ENCODE measurements at regions not wholly inside any gene's neighbourhood (a gene's known extent, or its start where the extent isn't known, plus 50 kb on each side); places are given as distances from the start of the nearest gene placed in this dataset.

DNA sequence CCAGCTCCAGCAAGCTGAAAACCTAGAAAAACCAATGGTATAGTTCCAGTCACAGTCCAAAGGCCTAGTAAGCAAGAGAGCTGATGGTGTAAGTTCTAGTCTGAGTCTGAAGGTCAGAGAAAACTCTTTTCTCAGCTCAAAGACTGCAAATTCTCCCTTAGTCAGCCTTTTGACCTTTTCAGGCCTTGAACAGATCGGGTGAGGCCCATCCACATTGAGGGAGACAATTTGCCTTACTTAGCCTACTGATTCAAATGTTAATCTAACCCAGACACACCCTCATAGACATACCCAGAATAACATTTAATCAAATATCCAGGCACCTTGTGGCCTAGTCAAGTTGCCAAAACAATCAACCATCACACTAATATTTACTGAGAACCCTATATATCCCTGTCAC is 110.8 kb upstream of the KCNJ3 start:
- no peak overlapping the region for H3K27ac Mint-ChIP-seq
- no peaks in the 10 kb centered on the region for H3K4me1 Mint-ChIP-seq
- TF ChIP-seq, protein P1, sequence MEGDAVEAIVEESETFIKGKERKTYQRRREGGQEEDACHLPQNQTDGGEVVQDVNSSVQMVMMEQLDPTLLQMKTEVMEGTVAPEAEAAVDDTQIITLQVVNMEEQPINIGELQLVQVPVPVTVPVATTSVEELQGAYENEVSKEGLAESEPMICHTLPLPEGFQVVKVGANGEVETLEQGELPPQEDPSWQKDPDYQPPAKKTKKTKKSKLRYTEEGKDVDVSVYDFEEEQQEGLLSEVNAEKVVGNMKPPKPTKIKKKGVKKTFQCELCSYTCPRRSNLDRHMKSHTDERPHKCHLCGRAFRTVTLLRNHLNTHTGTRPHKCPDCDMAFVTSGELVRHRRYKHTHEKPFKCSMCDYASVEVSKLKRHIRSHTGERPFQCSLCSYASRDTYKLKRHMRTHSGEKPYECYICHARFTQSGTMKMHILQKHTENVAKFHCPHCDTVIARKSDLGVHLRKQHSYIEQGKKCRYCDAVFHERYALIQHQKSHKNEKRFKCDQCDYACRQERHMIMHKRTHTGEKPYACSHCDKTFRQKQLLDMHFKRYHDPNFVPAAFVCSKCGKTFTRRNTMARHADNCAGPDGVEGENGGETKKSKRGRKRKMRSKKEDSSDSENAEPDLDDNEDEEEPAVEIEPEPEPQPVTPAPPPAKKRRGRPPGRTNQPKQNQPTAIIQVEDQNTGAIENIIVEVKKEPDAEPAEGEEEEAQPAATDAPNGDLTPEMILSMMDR (IDR thresholded peaks at IDR 0.05), result no peak
- no peak overlapping the region for H3K4me3 Mint-ChIP-seq
- DNase-seq, result no peak
- peaks cover 3% of the 10 kb centered on the region for H3K9me3 Mint-ChIP-seq
- no peaks in the 10 kb centered on the region for H3K36me3 Mint-ChIP-seq (ENCODE audit: low read depth)
- no peaks in the 10 kb centered on the region for H3K27me3 Mint-ChIP-seq (ENCODE audit: low read depth, poor library complexity)

DNA sequence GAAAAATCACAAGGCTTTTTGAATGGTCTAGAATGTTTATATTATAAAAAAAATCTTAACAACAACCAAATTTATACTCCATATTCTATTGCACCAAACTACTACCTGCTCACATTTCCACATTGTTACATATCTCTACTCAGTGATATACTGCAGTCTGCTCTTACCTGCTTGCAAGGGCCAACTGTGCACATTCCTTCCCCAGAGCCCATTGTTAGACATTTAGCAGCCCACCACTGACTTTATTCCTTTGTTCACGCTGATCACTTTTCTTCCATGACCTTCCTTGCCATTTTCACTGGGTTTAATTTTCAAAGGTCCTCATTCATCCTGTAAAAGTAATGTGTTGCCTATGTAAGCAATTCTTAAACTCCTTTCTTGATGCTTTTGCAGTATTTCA is 109.7 kb upstream of the KCNJ3 start:
- TF ChIP-seq, protein P1 (IDR thresholded peaks at IDR 0.05), result no peak
- H3K4me3 Mint-ChIP-seq, result no peak overlapping the region
- H3K4me1 Mint-ChIP-seq, result no peaks in the 10 kb centered on the region
- H3K36me3 Mint-ChIP-seq (ENCODE audit: low read depth), result no peaks in the 10 kb centered on the region
- no peaks in the 10 kb centered on the region for H3K27me3 Mint-ChIP-seq (ENCODE audit: low read depth, poor library complexity)
- H3K9me3 Mint-ChIP-seq, result no peaks in the 10 kb centered on the region
- H3K27ac Mint-ChIP-seq, result no peak overlapping the region
- no peak for DNase-seq

DNA sequence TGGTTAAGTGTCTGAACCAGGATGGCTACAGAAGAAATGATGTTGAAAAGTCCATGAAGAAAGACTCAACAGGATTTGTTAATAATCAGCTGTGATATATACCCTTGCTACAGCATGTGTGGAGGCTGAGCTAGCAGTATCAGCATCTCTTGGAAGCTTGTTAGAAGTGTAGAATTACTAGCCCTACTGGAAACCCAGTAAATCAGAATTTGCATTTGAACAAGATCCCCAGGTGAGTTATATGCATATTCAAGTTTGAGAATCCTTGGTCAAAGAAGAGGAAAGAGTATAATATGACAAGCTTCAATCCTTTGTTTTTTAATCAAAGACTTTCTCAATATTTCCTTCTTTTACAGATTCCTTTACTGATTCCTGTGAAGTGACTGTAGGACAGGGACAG is 109.0 kb upstream of the KCNJ3 start:
- H3K9me3 Mint-ChIP-seq, result no peaks in the 10 kb centered on the region
- H3K36me3 Mint-ChIP-seq (ENCODE audit: low read depth), result no peaks in the 10 kb centered on the region
- no peaks in the 10 kb centered on the region for H3K4me1 Mint-ChIP-seq
- no peak overlapping the region for H3K4me3 Mint-ChIP-seq
- TF ChIP-seq, protein P1 (IDR thresholded peaks at IDR 0.05), result no peak
- DNase-seq, result no peak
- H3K27ac Mint-ChIP-seq, result no peak overlapping the region
- H3K27me3 Mint-ChIP-seq (ENCODE audit: low read depth, poor library complexity), result no peaks in the 10 kb centered on the region

DNA sequence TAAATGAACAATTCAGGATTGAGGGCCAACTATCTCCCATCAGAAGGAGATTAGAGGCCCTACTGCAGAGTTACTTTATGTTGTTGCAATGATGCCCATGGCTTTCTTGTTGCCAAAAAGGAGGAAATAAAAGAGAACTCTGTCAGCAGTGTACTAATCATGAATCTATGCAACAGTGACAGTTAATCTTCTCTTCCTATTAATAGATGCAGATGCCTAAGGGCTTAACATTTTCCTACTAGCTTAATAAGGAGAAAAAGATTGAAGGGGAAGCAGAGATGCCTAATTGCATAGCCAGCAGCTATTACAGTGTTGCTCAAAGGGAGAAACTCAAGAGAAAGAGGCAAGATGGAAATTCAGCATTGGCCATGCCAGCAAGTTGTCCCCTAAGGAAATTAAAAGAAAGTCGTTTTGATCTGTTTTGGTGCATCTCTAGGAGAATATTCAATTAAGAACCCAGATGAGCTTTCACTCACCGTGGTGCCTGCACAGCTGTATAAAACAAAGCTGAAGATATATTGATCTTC is 107.1 kb upstream of the KCNJ3 start:
- DNase-seq, result no peak
- H3K4me3 Mint-ChIP-seq, result no peak overlapping the region
- H3K36me3 Mint-ChIP-seq (ENCODE audit: low read depth), result no peaks in the 10 kb centered on the region
- H3K27ac Mint-ChIP-seq, result no peak overlapping the region
- TF ChIP-seq, protein P1 (IDR thresholded peaks at IDR 0.05), result no peak
- no peaks in the 10 kb centered on the region for H3K27me3 Mint-ChIP-seq (ENCODE audit: low read depth, poor library complexity)
- no peaks in the 10 kb centered on the region for H3K9me3 Mint-ChIP-seq
- H3K4me1 Mint-ChIP-seq, result no peaks in the 10 kb centered on the region

DNA sequence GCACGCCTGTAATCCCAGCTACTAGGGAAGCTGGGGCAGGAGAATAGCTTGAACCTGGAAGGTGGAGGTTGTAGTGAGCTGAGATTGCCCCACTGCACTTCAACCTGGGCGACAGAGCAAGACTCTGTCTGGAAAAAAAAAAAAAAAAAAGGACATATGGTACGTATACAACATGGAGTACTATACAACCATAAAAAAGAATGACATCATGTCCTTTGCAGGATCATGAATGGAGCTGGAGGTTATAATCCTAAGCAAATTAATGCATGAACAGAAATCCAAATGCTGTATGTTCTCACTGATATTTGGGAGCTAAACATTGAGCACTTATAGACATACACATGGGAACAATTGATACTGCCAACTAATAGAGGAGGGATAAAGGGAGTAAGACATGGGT is 99.3 kb upstream of the KCNJ3 start:
- Mint-ChIP-seq H3K27ac (no peak overlapping the region), H3K9me3 (no peaks in the 10 kb centered on the region), H3K27me3 (ENCODE audit: low read depth, poor library complexity) (no peaks in the 10 kb centered on the region), H3K4me3 (no peak overlapping the region), H3K36me3 (ENCODE audit: low read depth) (no peaks in the 10 kb centered on the region), H3K4me1 (no peaks in the 10 kb centered on the region)
- DNase-seq, result no peak
- TF ChIP-seq, protein P1 (IDR thresholded peaks at IDR 0.05), result no peak

DNA sequence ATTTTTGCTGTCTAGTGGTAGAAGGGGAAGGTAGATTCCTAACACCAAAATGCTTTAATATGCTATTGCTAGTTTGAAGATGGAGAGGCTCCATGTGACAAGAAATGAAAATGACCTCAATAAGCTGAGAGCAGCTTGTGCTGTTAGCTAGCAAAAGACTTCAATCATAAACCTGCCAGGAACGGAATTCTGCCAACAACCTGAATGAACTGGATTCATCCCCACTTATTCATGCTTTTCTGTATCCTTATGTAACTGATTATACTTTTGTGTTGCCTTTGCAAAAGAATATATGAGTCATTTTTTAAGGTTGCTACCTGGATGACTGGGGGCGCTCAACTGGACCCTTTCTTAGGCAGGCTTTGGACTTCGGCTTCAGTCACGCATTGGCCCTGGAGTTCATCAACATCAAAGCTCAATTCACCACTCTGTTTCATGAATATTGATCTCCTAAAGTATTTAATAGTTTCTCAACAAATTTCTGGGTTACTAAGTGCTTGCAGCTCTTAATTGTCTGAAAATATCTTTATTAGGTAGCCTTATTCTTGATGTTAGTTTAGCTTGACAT is 97.5 kb upstream of the KCNJ3 start:
- Mint-ChIP-seq H3K27me3 (ENCODE audit: low read depth, poor library complexity) (no peaks in the 10 kb centered on the region), H3K36me3 (ENCODE audit: low read depth) (no peaks in the 10 kb centered on the region), H3K4me1 (no peaks in the 10 kb centered on the region), H3K27ac (no peak overlapping the region), H3K9me3 (no peaks in the 10 kb centered on the region), H3K4me3 (no peak overlapping the region)
- TF ChIP-seq, protein P1 (IDR thresholded peaks at IDR 0.05), result no peak
- DNase-seq, result no peak

All from nephron progenitor cell (in vitro differentiated cells).